B cell (primary cell): ENCODE measurements at regions not wholly inside any gene's neighbourhood (a gene's known extent, or its start where the extent isn't known, plus 50 kb on each side); places are given as distances from the start of the nearest gene placed in this dataset.

Source experiments
- CTCF ChIP-seq: fragments of 200-600 bp; IDR thresholded peaks from one replicate; pipeline ENCODE4 v1.8.0; 2022; ENCODE audit warnings: antibody characterized with exemption, mild to moderate bottlenecking
- EZH2 ChIP-seq: IDR thresholded peaks from 2 replicates; pipeline ENCODE4 v1.6.1; 2012; ENCODE audit warnings: borderline replicate concordance, low read depth, mild to moderate bottlenecking, moderate library complexity, low read length; ENCODE audit not compliant: insufficient read depth, poor library complexity, severe bottlenecking

DNA sequence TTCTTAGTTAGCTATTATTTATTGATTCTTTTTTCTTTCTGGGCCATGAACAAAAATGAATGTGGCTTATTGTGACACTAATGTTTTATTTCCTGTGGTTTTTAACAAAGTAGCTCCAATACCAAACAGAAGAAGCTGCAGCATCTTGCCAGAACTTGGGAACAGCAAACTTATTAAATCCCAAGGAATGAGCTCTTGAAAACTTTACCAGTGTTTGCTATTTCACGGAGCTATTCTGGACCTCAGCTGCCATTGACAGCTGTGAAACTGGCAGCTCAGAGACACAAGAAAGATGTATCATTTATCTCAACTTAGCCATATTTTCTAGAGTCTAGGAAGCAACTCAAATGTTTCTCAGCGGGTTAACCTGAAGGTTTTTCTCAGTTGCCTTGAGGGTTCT lies 91.0 kb upstream of the NEUROD1 start:
- no peak for TF ChIP-seq CTCF
- no peak for TF ChIP-seq EZH2
